ENCODE measurements at regions not wholly inside any gene's neighbourhood (a gene's known extent, or its start where the extent isn't known, plus 50 kb on each side); places are given as distances from the start of the nearest gene placed in this dataset.

DNA sequence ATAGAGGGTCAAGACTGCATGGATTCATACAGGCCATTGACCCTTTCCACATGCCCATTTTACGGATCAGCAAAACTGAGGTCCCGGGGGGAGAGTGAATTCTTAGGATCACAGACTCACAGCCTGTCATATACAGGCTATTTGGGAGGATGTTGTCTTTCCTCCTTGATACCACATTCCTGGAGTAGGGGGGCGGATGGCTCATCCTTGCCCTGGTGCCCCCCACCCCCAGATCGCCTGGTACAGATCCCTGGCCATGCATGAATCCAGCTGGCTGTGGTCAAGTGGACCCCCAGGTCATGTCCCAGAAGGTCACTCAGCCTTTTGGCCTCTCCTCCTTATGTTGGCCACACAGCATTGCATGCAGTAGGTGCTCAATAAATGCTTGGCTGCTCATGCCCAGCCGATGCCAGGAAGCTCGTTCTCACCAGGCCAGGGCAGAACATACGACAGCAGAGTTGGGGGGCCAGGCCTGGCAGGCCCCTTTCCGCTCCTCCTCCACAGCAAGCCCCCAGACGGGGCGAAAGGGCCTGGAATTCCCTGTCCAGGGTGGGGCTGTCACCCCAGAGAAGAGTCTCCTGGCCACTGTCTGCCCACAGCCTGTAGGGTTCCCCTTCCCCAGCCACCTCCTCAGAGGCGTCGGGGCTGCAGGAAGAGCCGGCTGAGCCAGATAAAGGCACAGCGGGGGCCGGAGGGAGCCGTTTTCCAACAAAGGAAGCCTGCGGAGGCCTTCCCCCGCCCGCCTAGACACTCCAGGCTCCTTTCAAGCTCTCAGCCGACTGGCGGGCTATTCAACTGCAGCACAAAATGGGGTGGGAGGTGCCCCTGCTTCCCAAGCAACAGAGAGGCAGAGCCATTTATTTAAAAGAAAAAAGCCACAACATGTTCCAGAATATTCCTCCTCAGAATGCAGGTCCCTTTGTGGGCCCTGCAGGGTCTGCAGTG lies 215.7 kb upstream of the CIBAR2 start:
- TF ChIP-seq POLR2AphosphoS5 (IDR thresholded peaks at IDR 0.05; ENCODE audit: insufficient read depth in 1 of 2, low read depth in 1 of 2) = no peak
- TF ChIP-seq, protein P1, sequence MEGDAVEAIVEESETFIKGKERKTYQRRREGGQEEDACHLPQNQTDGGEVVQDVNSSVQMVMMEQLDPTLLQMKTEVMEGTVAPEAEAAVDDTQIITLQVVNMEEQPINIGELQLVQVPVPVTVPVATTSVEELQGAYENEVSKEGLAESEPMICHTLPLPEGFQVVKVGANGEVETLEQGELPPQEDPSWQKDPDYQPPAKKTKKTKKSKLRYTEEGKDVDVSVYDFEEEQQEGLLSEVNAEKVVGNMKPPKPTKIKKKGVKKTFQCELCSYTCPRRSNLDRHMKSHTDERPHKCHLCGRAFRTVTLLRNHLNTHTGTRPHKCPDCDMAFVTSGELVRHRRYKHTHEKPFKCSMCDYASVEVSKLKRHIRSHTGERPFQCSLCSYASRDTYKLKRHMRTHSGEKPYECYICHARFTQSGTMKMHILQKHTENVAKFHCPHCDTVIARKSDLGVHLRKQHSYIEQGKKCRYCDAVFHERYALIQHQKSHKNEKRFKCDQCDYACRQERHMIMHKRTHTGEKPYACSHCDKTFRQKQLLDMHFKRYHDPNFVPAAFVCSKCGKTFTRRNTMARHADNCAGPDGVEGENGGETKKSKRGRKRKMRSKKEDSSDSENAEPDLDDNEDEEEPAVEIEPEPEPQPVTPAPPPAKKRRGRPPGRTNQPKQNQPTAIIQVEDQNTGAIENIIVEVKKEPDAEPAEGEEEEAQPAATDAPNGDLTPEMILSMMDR (IDR thresholded peaks at IDR 0.05) = no peak

Measured in vagina (tissue), 2 donors.